Astrocyte of the cerebellum (primary cell): ENCODE measurements at regions not wholly inside any gene's neighbourhood (a gene's known extent, or its start where the extent isn't known, plus 50 kb on each side); places are given as distances from the start of the nearest gene placed in this dataset.

Source experiments
- DNase-seq: peaks from one replicate; pipeline ENCODE4 v3.0.0-alpha.2; 2011; ENCODE audit warnings: low read depth
- H3K4me3 ChIP-seq: 2 replicates; pipeline ENCODE4 v1.5.1; 2011; ENCODE audit warnings: mild to moderate bottlenecking, low read depth, low read length, moderate library complexity
- CTCF ChIP-seq: IDR thresholded peaks from 2 replicates; pipeline ENCODE4 v1.5.1; 2012; ENCODE audit warnings: low read length, low read depth, moderate library complexity, mild to moderate bottlenecking; ENCODE audit errors: missing control alignments
- in situ Hi-C: cut with HindIII; loops from 2 replicates; pipeline ENCODE4 v1.10.0; 2017; ENCODE audit warnings: low sequenced_read_pairs

- in situ Hi-C loops, result no loop called here
- no peak for TF ChIP-seq CTCF
- DNase-seq, result no peak
- no peak overlapping the region for H3K4me3 ChIP-seq
These were observed 244.5 kb downstream of the MEIS1 start for GRCh38 chr2:66679442-66679841.

- no peak overlapping the region for H3K4me3 ChIP-seq
- DNase-seq, result no peak
- in situ Hi-C loops, result no loop called here
- no peak for TF ChIP-seq CTCF
These were observed 247.6 kb downstream of the MEIS1 start for GRCh38 chr2:66682476-66682875.

GRCh38 chr2:66683064-66683463, 248.1 kb downstream of the MEIS1 start:
- no peak for DNase-seq
- no peak overlapping the region for H3K4me3 ChIP-seq
- no peak for TF ChIP-seq CTCF
- in situ Hi-C loops, result no loop called here

- DNase-seq, result no peak
- TF ChIP-seq CTCF, result no peak
- H3K4me3 ChIP-seq, result no peak overlapping the region
- in situ Hi-C loops, result no loop called here
These were observed 248.7 kb downstream of the MEIS1 start for GRCh38 chr2:66683599-66683998.

GRCh38 chr2:66684289-66684688, 249.4 kb downstream of the MEIS1 start:
- in situ Hi-C loops, result no loop called here
- no peak for DNase-seq
- no peak for TF ChIP-seq CTCF
- no peak overlapping the region for H3K4me3 ChIP-seq

- DNase-seq, result no peak
- H3K4me3 ChIP-seq, result no peak overlapping the region
- in situ Hi-C loops, result no loop called here
- TF ChIP-seq CTCF, result no peak
These were observed 251.8 kb downstream of the MEIS1 start for GRCh38 chr2:66686755-66687154.

- no peak overlapping the region for H3K4me3 ChIP-seq
- in situ Hi-C loops, result no loop called here
- TF ChIP-seq CTCF, result no peak
- DNase-seq, result no peak
These were observed 254.0 kb downstream of the MEIS1 start for GRCh38 chr2:66688951-66689350.
